ENCODE measurements at regions not wholly inside any gene's neighbourhood (a gene's known extent, or its start where the extent isn't known, plus 50 kb on each side); places are given as distances from the start of the nearest gene placed in this dataset.
"Not testable (repeated sequence)": the region's sequence is repeated elsewhere in the genome, so short reads cannot be mapped to it uniquely, and the experiment has no call there.

DNA sequence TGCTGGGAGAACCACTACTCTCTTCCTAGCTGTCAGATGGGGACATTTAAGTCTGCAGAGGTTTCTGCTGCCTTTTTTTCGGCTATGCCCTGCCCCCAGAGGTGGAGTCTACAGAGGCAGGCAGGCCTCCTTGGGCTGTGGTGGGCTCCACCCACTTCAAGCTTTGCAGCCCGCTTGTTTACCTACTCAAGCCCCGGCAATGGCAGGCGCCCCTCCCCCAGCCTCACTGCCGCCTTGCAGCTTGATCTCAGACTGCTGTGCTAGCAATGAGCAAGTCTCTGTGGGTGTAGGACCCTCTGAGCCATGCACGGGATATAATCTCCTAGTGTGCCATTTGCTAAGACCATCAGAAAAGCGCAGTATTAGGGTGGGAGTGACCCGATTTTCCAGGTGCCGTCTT, 195.2 kb upstream of the AFF2 start:
- TF ChIP-seq, protein P1, sequence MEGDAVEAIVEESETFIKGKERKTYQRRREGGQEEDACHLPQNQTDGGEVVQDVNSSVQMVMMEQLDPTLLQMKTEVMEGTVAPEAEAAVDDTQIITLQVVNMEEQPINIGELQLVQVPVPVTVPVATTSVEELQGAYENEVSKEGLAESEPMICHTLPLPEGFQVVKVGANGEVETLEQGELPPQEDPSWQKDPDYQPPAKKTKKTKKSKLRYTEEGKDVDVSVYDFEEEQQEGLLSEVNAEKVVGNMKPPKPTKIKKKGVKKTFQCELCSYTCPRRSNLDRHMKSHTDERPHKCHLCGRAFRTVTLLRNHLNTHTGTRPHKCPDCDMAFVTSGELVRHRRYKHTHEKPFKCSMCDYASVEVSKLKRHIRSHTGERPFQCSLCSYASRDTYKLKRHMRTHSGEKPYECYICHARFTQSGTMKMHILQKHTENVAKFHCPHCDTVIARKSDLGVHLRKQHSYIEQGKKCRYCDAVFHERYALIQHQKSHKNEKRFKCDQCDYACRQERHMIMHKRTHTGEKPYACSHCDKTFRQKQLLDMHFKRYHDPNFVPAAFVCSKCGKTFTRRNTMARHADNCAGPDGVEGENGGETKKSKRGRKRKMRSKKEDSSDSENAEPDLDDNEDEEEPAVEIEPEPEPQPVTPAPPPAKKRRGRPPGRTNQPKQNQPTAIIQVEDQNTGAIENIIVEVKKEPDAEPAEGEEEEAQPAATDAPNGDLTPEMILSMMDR (IDR thresholded peaks at IDR 0.05): not testable (repeated sequence)
- not testable (repeated sequence) for TF ChIP-seq POLR2A (IDR thresholded peaks at IDR 0.05)
